GM18505 (cell line): ENCODE measurements at regions not wholly inside any gene's neighbourhood (a gene's known extent, or its start where the extent isn't known, plus 50 kb on each side); places are given as distances from the start of the nearest gene placed in this dataset.

Source experiments
- ATAC-seq: cut with Tn5 transposase; IDR thresholded peaks from one replicate; pipeline ENCODE4 v1.9.1; 2021; ENCODE audit not compliant: unreplicated experiment
- POLR2A ChIP-seq: IDR thresholded peaks from 4 replicates; pipeline ENCODE4 v1.6.1; 2011; ENCODE audit warnings: borderline replicate concordance; ENCODE audit not compliant: insufficient read depth, insufficient read length; ENCODE audit errors: extremely low read depth

- no peak for TF ChIP-seq POLR2A
- no peak for ATAC-seq
These were observed 357.6 kb downstream of the MTX2 start for GRCh38 chr2:176626796-176627195.

- TF ChIP-seq POLR2A = no peak
- ATAC-seq = no peak
These were observed 359.2 kb downstream of the MTX2 start for GRCh38 chr2:176628438-176628837.

GRCh38 chr2:176633754-176634153 lies 364.5 kb downstream of the MTX2 start:
- ATAC-seq = no peak
- no peak for TF ChIP-seq POLR2A

GRCh38 chr2:176636401-176636800 lies 367.2 kb downstream of the MTX2 start:
- no peak for TF ChIP-seq POLR2A

GRCh38 chr2:176637142-176637485 lies 367.9 kb downstream of the MTX2 start:
- ATAC-seq = no peak
- no peak for TF ChIP-seq POLR2A

More at GRCh38 chr2:176636401-176636800, 367.2 kb downstream of the MTX2 start:
- ATAC-seq = no peak

GRCh38 chr2:176637486-176638166 lies 368.4 kb downstream of the MTX2 start:
- ATAC-seq = no peak
- TF ChIP-seq POLR2A = no peak

- ATAC-seq = peak; percentile 78
These were observed 369.1 kb downstream of the MTX2 start for GRCh38 chr2:176638167-176639015.

GRCh38 chr2:176639016-176639343 lies 369.7 kb downstream of the MTX2 start:
- no peak for TF ChIP-seq POLR2A
- no peak for ATAC-seq

More at GRCh38 chr2:176638167-176639015, 369.1 kb downstream of the MTX2 start:
- TF ChIP-seq POLR2A = no peak

GRCh38 chr2:176639671-176640070 lies 370.4 kb downstream of the MTX2 start:
- no peak for TF ChIP-seq POLR2A
- ATAC-seq = no peak

GRCh38 chr2:176641436-176641835 lies 372.2 kb downstream of the MTX2 start:
- ATAC-seq = no peak

GRCh38 chr2:176642074-176642473 lies 372.8 kb downstream of the MTX2 start:
- TF ChIP-seq POLR2A = no peak
- peak; percentile 54 for ATAC-seq

More at GRCh38 chr2:176641436-176641835, 372.2 kb downstream of the MTX2 start:
- TF ChIP-seq POLR2A = no peak

- TF ChIP-seq POLR2A = no peak
- no peak for ATAC-seq
These were observed 374.4 kb downstream of the MTX2 start for GRCh38 chr2:176643646-176644045.

GRCh38 chr2:176645494-176645893 lies 376.3 kb downstream of the MTX2 start:
- no peak for ATAC-seq
- TF ChIP-seq POLR2A = no peak

- TF ChIP-seq POLR2A = no peak
- no peak for ATAC-seq
These were observed 376.9 kb downstream of the MTX2 start for GRCh38 chr2:176646033-176646615.
